NCI-H226 (cell line): ENCODE measurements at regions not wholly inside any gene's neighbourhood (a gene's known extent, or its start where the extent isn't known, plus 50 kb on each side); places are given as distances from the start of the nearest gene placed in this dataset.

Source experiments
- DNase-seq: peaks from one replicate; pipeline ENCODE4 v3.0.0-alpha.2; 2015

DNA sequence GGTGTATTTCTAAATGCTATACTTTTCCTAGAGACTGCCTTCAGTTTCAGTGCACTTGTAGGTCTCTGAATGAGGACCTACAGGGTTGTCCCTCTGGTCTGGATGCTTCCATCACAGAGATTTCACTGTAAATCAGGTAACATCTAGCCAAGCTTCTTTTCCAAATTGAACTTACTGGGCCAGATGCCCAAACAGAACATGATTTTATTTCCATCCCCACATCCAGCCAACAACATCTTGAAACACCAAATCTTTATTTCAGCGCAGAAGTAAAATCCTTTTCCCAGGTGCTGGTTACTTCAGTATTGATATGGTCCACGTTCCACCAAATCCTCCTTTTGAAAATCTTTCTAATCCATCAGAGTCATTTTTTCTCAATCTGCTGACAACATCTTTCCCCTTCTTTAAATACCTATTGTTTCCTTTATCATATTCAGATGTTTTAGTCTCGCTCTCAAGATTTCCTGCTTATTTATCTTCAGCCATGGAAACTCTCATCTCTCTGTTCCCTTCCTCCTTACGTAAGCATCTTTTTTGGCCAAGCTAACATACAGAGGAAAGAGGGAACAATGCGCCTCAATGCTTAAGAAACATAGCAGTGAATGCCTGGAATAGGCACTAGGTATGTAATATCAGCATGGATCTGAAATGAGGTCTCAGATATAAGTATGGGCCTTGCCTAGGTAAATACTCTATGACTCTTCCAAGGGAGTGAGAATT lies 201.2 kb upstream of the MTNR1B start:
- DNase-seq, result no peak

DNA sequence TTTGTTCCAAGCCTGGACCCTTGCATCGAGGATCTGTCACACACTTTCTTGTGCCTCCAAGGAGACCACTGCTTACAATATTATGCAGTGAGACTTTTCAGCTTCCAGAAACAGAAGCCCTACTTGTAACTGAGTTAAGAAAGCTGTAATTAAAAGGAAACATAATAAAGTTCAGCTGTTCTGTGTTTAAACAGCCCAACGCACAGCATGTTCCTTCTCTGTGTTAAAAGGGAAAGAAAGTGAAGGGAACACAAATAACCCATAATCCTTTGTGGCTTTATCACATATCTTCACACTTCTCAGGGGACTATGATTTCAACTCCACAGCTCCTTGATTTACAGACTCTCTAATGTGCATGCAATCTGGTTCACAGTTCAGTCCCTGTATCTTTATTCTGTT lies 200.3 kb upstream of the MTNR1B start:
- DNase-seq, result no peak

DNA sequence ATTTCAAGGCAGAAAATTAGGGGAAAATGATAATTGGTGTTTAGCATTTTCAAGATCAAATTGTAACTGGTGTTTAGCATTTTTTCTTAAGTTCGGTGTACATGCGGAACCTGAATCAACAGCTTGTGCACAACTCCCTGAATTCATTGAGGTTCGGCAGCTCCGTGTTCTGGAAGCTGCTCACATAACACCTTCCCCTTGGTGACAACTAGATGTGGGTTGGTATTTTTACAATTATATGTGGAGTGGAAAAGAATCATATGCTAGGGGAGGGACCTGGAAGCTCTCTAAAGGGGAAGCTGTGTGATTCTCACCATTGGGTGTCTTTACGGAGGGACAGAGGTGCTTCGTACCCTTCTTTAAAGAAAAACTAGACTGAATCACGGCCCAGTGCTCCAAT lies 199.0 kb upstream of the MTNR1B start:
- DNase-seq, result no peak

DNA sequence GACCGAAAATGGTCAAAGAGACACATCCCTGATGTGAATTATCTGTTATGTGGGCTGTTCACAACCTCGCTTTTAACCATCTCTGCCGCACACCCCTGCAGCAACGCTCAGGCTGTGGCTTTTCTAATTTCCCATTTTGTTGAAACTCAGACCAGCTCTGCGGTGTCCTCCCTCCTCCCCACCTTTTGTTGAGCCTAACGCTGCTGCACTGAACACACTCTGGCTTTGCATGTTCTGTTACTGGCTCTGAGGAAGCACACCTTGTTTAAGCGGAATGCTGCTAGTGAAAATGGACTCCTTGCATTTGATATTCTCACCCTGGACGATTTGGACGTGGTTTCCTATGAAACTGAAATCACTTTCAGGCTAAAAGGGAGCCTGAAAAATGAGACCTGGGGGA lies 198.5 kb upstream of the MTNR1B start:
- no peak for DNase-seq

DNA sequence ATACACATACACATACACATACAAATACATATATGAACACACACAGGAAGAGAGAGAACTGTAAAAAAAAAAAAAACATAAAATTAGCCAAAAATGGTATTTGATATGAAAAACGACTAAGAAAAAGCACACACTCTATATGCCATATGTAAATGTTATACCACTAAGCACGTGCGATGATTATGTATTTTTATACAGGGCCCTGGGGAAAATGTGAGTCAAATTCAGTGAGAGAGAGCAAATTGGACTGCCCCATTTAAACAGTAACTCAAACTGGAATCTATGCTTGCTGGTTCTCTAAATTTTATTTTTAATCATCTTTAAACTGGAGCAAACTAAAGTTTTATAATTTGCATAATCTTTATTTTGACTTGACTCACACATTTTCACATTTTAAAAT lies 197.8 kb upstream of the MTNR1B start:
- DNase-seq, result no peak

DNA sequence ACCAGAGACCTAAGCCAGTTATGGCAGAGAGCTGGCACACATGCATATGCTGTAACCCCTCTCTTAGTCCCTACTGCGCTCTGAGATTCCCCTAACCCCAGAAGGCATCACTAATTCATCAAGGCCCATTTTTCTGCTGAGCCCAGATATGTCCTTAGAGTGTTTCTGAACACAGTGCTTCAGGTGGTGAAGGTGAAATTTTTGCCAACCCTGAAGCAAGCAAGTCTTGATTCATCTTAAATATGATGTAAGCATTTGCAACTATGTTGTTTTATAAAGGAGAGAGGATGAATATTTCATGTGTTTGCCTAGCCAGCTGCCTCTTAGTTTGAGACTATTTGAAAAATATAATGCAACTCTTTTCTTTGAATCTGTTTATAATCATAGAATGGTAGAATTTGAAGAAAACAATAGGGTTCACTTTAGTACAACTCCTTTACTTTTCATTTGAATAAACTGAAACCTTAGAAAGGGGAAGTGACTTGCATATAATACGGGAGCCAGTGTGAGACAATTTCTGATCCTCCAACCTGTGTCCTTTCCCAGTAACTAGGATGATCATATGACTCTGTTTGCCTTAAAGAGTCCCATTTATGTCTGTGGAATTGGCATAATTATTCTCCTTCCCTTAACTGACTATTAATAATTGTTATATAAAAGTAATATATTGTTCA lies 194.3 kb upstream of the MTNR1B start:
- DNase-seq, result no peak

DNA sequence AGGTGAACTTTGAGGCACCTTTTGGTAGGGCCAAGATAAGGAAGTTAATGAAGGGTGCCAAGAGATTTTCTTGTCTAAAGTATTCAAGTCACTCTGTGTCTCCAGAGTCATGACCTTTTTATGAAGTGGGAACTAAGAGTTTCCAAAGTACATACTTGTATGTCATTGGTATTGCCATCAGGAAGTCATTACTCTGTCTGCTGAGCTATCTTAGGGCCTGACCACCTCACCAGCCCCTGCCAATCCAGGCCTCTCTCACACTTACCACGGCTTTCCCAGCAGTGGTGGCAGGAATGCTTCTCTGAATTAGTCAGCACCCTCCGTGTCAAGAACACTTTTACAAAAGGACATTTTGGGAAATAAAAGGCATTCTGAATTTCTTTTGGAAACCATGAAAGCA lies 192.8 kb upstream of the MTNR1B start:
- DNase-seq, result no peak

DNA sequence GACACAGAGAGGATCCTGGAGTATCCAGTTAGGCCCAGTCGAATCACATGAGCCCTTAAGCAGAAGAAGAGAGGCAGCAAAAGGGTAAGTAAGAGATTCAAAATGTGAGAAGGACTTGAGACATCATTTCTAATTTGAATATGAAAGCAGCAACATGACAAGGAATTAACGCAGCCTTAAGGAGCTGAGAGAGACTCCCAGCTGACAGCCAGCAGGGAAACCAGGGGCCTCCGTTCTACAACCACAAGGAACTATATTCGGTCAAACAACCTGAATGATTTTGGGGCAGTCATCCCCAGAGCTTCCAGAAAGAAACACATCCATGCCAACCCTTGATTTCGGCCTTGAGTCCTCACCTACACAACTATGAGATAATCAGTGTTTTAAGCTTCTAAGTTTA lies 189.7 kb upstream of the MTNR1B start:
- DNase-seq, result no peak

DNA sequence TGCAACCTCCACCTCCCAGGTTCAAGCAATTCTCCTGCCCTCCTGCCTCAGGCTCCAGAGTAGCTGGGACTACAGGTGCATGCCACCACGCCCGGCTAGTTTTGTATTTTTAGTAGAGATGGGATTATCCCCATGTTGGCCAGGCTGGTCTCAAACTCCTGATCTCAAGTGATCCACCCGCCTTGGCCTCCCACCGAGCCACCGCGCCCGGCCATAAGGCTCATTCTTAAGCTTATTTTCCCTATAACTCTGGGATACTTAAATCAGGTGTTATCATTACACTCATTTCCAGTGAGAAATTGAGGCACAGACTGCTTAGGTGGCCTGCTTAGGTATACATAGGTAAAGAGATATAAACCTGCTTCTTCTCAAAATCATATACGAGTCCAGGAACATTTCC lies 188.3 kb upstream of the MTNR1B start:
- DNase-seq, result no peak

DNA sequence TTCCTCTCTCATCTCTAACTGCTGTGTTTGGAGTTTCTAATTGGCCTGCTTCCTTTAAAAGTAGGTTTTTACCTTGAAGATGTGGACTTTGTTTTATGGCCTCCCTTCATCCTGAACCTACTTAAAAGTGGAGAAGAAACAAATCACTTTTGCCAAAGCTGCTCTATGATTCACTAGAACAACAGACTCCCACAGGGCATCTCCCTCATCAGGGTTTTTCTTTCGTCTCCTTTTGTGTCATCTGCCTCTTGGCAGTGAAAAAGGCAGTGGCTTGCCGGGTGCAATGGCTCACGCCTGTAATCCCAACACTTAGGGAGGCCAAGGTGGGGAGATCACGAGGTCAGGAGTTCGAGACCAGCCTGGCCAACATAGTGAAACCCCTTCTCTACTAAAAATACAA lies 186.6 kb upstream of the MTNR1B start:
- DNase-seq, result no peak

DNA sequence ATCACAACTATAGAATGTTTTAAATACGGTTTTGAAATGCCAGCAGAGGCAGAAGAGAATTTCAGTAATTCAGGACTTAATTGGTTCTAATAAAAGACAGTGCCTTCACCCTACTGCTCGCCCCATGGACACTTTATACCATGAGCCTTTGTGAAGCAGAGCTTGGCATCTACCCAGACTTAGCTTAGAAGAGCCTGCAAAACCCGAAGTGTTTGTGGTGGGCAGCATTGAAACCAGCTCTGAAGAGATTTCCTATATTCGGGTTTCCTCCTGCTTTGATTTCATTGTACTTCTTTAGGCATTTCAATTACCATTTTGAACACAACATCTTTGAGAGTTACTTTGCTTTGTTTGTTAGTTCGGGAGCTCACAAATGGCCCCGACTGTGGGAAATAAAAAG lies 185.1 kb upstream of the MTNR1B start:
- DNase-seq, result no peak

DNA sequence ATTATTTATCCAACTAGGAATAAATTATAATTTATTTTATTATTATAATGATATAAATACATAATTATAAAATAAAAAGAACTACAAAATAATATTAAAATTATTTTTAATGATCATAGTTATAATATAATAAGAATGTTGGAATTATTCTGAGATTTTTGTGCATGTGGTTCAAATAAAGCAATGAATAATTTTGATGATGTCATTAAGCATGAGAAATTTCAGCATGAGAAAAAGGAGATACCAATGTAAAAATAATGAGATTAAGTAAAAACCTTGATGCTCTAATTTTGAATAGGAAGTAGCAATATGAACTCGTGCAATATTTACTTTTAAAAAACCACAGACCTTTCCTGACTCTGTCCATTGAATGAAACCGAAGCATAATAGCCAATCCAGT lies 181.8 kb upstream of the MTNR1B start:
- no peak for DNase-seq

DNA sequence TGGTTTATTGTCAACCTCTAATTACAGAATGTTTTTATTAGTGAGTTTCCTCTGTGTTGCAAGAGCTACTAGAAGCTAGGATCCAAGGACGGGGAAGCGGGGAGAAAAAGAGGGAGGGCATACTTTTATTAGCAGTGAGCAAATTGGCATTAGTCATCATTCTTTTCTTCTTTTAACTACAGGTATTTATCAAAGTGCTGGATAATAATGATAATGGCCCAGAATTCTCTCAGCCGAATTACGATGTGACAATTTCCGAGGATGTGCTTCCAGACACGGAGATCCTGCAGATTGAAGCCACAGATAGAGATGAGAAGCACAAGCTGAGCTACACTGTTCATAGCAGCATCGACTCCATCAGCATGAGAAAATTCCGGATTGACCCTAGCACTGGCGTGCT lies 179.7 kb upstream of the MTNR1B start:
- no peak for DNase-seq

DNA sequence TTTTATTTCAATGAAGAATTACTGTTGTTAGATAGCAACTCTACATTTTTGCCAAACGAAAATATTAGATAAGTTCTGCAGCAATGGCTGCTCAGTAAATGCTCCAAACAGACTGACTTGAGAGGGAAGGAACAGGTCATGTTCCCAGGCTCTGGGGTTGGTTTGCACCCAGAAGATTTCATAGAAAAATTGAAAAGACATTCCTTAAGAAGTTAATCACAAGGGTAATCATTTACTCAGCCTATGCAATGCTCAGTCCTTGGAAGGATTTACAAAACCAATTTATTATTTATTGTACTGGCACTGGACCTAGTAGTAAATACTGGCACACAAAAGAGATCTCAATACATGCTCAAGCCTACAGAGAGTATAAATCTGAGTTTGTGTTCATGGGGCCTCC lies 179.1 kb upstream of the MTNR1B start:
- no peak for DNase-seq

DNA sequence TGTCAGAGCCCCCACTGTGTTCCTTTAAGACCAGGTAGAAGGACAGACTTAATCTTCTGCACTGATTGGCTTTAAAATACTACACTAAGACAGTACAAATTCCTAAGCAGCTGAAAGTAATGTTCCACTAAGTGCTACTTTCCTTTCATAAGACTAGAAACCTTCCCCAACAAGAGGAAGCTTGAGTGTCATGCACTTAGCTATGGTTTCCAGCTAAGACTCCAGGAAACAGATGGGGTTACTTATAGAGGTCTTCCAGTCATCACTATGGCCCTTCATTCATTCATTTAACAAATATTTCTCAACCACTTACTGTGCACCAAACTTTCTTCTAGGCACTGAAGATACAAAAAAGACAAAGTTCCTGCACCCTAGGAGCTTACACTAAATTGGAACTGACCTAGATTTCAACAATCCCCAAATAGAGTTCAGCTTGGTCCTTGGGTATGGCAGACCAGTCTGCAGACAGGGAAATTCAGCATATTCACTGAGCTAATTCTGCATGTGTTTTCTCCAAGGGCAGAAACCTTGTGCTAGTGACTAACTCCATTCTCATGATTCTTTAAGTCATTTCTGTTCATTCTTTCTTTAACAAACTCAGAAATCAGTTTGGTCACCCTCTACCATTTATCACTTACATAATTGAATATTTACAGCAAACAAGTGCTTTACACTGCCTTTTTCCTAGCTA lies 178.4 kb upstream of the MTNR1B start:
- no peak for DNase-seq

DNA sequence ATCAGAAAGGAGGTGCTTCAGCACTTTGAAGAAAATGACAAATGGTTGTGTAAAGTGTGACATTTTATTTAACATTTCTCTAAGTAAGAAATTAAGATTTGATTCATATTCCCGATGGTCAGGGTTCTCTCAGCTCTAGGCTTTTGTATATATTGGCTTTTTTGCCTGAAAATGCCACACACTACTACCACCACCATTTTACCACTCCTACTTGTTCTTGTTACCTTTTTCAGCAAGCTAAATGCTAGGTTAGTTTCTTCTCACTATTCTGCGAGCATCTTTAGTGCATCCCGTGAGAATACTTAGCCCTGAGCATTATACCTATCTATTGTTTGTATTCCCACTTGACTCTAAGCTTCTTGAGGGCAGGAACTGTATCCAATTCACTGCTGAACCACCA lies 177.6 kb upstream of the MTNR1B start:
- no peak for DNase-seq

DNA sequence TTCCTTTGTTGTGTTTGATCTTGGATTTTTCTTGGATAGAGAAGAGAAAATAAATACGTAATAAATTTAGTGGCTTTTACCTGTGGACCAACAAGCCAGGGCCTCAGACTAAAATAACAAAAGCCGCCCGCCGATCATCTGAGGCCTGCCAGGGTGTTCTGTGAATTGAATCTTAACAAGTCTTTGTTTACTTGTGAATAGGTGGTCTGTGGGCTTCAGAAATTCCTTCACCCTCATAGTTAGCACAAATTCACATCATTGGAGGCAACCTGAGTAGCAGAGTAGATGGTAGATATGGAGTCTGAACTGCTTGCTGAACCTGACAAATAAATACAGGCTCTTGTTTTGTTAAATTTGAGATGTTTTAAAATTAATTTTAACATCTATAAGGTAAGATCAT lies 176.3 kb upstream of the MTNR1B start:
- DNase-seq, result no peak

DNA sequence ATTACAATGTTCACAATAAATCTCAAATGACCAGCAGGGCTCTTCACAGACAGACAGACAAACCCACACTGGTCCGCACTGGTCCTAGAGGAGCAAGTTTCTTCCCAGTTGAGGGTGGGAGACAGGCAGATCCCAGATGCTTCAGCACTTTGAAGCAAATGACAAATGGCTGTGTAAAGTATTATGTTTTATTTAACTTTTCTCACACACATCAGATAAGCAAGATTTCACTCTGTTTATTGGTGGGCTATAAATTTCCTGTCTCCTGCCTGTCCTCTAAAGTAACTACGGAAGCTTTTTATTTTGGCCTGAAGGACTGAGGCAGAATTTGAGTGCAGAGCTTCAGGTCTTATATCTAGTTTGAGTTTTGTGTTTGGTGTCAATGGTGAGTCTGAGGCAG lies 174.7 kb upstream of the MTNR1B start:
- no peak for DNase-seq

DNA sequence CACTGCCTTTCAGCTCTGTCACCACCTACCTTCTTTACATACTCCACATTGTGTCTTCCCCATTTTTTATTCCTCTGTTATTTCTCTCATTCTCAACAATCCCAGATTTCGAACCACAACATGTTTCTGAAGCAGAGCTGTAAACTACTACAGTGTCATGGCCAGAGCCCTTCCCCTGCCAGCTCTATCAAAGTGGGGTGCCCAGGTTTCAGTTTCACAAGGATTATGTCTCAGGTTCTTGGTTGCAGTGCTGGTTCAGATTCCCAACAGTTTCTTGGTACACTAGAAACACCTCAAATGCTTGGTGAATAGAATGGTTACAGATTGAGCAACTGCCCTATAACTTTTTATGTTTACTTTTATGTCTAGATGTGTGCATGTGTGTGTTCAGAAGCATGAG lies 172.7 kb upstream of the MTNR1B start:
- DNase-seq, result no peak

DNA sequence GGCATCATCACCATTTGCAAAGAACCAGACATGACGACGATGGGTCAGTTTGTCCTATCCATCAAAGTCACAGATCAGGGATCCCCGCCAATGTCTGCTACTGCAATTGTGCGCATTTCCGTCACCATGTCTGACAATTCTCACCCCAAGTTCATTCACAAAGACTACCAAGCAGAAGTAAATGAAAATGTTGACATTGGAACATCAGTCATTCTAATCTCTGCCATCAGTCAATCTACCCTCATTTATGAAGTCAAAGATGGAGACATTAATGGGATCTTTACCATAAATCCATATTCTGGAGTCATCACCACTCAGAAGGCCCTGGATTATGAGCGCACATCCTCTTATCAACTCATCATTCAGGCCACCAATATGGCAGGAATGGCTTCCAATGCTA lies 171.6 kb upstream of the MTNR1B start:
- no peak for DNase-seq

DNA sequence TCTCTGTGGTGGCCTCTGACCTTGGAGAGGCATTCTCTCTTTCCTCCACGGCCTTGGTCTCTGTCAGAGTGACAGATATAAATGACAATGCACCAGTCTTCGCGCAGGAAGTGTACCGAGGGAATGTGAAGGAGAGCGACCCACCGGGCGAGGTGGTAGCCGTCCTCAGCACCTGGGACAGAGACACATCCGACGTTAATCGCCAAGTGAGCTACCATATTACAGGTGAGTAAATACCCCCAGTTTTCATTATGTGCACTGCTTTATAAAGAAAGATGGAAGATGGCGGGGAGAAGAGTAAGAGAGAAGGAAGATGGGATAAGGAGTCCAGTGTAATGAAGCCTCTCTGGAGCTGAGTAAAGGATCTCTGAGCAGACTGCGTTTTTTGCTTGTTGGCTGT lies 167.8 kb upstream of the MTNR1B start:
- no peak for DNase-seq

DNA sequence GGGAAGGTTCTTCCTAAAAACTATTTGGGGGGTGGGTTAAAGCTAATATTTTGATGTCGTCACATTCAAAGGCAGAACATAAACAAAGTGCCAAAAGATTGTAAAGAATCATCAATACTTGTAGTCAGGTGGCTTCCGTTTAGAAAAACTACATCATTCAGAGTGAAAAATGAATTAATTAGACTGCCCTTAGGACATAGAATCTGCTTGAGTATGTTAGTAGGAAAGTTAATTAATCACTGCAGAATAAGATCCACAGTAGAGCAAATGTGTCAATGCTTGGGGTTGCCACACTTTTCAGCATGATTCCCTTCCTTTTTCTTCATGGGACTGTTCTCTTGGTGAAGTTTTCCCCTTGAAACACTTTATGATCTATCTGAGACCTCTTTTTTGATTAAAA lies 166.8 kb upstream of the MTNR1B start:
- no peak for DNase-seq

DNA sequence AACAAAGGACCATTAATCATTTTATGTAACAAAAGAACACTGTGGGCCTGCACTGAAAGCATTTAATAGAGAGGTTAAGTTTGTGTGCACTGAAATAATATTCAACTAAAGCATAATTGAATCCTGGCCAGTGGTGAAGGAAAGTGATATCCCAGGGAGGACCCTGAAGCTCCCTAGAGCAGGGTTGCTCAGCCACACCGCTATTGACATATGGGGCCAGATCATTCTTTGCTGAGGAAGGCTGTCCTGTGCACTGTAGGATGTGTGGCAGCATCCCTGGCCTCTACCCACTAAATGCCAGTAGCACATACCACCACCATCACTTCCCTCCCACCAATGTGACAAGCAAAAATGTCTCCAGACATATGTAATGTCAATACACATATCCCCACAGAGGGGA lies 166.1 kb upstream of the MTNR1B start:
- no peak for DNase-seq

DNA sequence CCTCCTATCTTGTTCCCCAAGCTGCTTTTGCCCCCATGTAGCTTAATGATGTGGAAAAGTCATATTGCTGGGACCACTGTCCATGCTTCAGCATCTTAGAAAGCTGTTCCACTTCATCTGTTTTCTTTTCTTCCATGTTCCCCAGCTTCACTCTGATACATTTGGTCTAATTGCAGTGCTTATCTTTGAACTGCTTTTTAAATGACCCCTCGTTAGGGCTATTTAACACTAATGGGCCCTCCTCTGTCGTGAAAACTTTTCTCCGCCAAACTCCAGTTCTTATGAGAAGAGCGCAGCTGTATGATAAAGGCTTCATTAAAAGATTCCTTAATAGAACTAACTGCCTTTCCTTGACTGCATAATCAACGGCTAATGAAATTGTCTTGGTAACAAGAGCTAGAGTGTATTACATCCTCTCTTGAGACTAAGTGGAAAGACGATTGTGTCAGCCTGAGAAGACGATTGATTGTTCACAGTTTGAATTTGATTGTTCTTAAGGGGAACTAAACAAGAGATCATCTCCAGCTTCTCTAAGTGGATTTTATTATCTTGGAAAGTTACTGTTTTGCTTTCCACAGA lies 165.0 kb upstream of the MTNR1B start:
- DNase-seq, result no peak
